Vagina (tissue), 2 donors: ENCODE measurements at regions not wholly inside any gene's neighbourhood (a gene's known extent, or its start where the extent isn't known, plus 50 kb on each side); places are given as distances from the start of the nearest gene placed in this dataset.

Experiments
- POLR2A ChIP-seq, 2 donors: fragments of 450-650 bp; IDR thresholded peaks; one replicate each; pipeline ENCODE4 v1.6.1; 2017; ENCODE audit warnings: antibody characterized with exemption in 2 of 2, mild to moderate bottlenecking in 2 of 2, moderate library complexity in 2 of 2
- POLR2AphosphoS5 ChIP-seq, 2 donors: sonication (generic); formaldehyde crosslinking; IDR thresholded peaks; one replicate each; pipeline ENCODE4 v1.9.0; 2017; ENCODE audit warnings: antibody characterized with exemption in 2 of 2, mild to moderate bottlenecking in 2 of 2, low read depth in 1 of 2; ENCODE audit not compliant: insufficient read depth in 1 of 2
- TF ChIP-seq, protein P1 (sequence below), 3 experiments: fragments of 450-650 bp in 2 of 3; fragments of 200-600 bp in 1 of 3; sonication (generic) in 1 of 3; IDR thresholded peaks; one replicate each; pipeline ENCODE4 v1.5.1; 2017 to 2019; ENCODE audit warnings: antibody characterized with exemption in 3 of 3, mild to moderate bottlenecking in 2 of 3, moderate library complexity in 2 of 3

DNA sequence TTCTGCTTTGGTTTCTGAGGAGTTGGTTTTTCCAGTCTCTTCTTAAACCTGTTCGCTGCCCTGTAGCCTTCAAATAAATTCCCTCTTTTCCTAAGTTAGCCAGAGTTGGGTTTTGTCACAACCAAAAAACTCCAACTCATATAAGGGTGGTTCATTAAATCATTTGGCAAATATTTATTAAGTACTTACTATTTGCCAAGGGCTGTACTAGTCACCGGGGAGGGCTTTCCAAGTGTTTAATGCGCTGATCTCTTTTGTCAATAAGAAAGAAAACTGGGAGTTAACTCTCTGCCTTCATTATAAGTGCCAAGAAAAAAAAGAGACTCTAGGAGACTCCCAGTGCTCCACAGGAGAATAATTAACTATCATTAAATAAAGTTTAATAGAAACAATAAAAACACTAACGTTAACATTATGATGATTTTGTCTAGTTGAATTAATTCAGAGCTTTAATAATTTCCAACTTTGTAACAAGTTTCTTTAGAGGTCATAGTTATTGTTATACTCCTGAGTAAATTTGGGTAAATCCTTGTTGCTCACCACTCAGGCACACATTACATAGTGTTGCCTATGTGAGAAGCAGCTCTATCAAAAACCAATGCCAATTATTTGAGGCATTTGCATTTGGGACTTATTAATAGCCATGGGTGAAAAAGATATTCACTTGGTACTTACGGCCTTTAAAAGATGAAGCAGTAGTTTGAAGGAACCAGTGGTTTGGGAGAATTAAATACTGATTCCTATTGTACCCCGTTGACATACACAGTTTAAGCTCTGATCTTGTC lies 122.5 kb upstream of the TEX13D start:
- TF ChIP-seq, protein P1, sequence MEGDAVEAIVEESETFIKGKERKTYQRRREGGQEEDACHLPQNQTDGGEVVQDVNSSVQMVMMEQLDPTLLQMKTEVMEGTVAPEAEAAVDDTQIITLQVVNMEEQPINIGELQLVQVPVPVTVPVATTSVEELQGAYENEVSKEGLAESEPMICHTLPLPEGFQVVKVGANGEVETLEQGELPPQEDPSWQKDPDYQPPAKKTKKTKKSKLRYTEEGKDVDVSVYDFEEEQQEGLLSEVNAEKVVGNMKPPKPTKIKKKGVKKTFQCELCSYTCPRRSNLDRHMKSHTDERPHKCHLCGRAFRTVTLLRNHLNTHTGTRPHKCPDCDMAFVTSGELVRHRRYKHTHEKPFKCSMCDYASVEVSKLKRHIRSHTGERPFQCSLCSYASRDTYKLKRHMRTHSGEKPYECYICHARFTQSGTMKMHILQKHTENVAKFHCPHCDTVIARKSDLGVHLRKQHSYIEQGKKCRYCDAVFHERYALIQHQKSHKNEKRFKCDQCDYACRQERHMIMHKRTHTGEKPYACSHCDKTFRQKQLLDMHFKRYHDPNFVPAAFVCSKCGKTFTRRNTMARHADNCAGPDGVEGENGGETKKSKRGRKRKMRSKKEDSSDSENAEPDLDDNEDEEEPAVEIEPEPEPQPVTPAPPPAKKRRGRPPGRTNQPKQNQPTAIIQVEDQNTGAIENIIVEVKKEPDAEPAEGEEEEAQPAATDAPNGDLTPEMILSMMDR (IDR thresholded peaks at IDR 0.05): no peak
- TF ChIP-seq POLR2AphosphoS5 (IDR thresholded peaks at IDR 0.05; ENCODE audit: insufficient read depth in 1 of 2, low read depth in 1 of 2) (no peak), POLR2A (IDR thresholded peaks at IDR 0.05) (no peak)
